ENCODE measurements at regions not wholly inside any gene's neighbourhood (a gene's known extent, or its start where the extent isn't known, plus 50 kb on each side); places are given as distances from the start of the nearest gene placed in this dataset.
"Not testable (repeated sequence)": the region's sequence is repeated elsewhere in the genome, so short reads cannot be mapped to it uniquely, and the experiment has no call there.

DNA sequence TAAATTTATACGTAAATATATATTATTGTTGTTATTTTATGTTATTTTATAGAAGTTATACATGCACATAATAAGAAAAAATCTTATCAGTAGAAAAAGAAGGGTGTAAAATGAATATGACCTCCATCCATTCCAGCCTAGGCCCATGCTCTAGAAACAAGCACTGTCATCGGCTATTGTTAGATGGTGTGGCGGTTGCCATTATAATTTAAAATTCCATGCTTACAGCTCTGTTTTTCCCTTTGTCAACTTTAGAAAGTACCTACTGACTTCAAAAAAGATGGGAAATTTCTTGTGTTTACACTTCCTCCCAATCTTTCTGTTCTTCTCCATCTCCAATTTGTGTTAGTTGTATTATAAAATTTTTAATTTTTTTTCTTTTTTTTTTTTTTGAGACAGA lies 61.9 kb upstream of the RDX start:
- H3K36me3 ChIP-seq (ENCODE audit: control insufficient read depth in 4 of 4, insufficient read depth in 3 of 4, low read depth in 1 of 4, low read length in 3 of 4): no peaks in the 10 kb centered on the region
- H3K27me3 ChIP-seq (ENCODE audit: control insufficient read depth in 4 of 4, insufficient read depth in 4 of 4, low read length in 3 of 4): no peaks in the 10 kb centered on the region
- H3K4me1 ChIP-seq (ENCODE audit: control insufficient read depth in 4 of 4, insufficient read depth in 4 of 4, low read length in 3 of 4): peaks cover 6 to 26% (median 19%) of the 10 kb centered on the region in 4 donors
- TF ChIP-seq GABPA (IDR thresholded peaks at IDR 0.05 in 1 of 2, conservative IDR thresholded peaks at IDR 0.05 in 1 of 2) (no peak), JUND (IDR thresholded peaks at IDR 0.05) (no peak), RXRA (IDR thresholded peaks at IDR 0.05) (no peak), CTCF (IDR thresholded peaks at IDR 0.05; ENCODE audit: low read depth, low read length, missing input control) (no peak), SP1 (IDR thresholded peaks at IDR 0.05) (no peak), HNF4A (conservative IDR thresholded peaks at IDR 0.05) (no peak), HNF4G (IDR thresholded peaks at IDR 0.05) (no peak), FOXA1 (IDR thresholded peaks at IDR 0.05) (no peak), YY1 (IDR thresholded peaks at IDR 0.05) (no peak), FOXA2 (IDR thresholded peaks at IDR 0.05) (no peak), NR2F2 (IDR thresholded peaks at IDR 0.05) (no peak), RAD21 (IDR thresholded peaks at IDR 0.05) (no peak), EGR1 (IDR thresholded peaks at IDR 0.05; ENCODE audit: low read depth in 2 of 2) (no peak), ATF3 (IDR thresholded peaks at IDR 0.05) (no peak)
- TF ChIP-seq, protein P1, sequence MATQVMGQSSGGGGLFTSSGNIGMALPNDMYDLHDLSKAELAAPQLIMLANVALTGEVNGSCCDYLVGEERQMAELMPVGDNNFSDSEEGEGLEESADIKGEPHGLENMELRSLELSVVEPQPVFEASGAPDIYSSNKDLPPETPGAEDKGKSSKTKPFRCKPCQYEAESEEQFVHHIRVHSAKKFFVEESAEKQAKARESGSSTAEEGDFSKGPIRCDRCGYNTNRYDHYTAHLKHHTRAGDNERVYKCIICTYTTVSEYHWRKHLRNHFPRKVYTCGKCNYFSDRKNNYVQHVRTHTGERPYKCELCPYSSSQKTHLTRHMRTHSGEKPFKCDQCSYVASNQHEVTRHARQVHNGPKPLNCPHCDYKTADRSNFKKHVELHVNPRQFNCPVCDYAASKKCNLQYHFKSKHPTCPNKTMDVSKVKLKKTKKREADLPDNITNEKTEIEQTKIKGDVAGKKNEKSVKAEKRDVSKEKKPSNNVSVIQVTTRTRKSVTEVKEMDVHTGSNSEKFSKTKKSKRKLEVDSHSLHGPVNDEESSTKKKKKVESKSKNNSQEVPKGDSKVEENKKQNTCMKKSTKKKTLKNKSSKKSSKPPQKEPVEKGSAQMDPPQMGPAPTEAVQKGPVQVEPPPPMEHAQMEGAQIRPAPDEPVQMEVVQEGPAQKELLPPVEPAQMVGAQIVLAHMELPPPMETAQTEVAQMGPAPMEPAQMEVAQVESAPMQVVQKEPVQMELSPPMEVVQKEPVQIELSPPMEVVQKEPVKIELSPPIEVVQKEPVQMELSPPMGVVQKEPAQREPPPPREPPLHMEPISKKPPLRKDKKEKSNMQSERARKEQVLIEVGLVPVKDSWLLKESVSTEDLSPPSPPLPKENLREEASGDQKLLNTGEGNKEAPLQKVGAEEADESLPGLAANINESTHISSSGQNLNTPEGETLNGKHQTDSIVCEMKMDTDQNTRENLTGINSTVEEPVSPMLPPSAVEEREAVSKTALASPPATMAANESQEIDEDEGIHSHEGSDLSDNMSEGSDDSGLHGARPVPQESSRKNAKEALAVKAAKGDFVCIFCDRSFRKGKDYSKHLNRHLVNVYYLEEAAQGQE (IDR thresholded peaks at IDR 0.05): no peak
- TF ChIP-seq, protein P2, sequence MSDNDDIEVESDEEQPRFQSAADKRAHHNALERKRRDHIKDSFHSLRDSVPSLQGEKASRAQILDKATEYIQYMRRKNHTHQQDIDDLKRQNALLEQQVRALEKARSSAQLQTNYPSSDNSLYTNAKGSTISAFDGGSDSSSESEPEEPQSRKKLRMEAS (IDR thresholded peaks at IDR 0.05): no peak
- TF ChIP-seq, protein P3, sequence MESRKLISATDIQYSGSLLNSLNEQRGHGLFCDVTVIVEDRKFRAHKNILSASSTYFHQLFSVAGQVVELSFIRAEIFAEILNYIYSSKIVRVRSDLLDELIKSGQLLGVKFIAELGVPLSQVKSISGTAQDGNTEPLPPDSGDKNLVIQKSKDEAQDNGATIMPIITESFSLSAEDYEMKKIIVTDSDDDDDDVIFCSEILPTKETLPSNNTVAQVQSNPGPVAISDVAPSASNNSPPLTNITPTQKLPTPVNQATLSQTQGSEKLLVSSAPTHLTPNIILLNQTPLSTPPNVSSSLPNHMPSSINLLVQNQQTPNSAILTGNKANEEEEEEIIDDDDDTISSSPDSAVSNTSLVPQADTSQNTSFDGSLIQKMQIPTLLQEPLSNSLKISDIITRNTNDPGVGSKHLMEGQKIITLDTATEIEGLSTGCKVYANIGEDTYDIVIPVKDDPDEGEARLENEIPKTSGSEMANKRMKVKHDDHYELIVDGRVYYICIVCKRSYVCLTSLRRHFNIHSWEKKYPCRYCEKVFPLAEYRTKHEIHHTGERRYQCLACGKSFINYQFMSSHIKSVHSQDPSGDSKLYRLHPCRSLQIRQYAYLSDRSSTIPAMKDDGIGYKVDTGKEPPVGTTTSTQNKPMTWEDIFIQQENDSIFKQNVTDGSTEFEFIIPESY (IDR thresholded peaks at IDR 0.05): no peak
- H3K9ac ChIP-seq (ENCODE audit: low read depth in 1 of 2, low read length in 2 of 2): no peak overlapping the region
- H3K27ac ChIP-seq (ENCODE audit: low read depth in 1 of 2, low read length in 2 of 2): no peak overlapping the region
- no peak for DNase-seq (ENCODE audit: low spot score)
- WGBS: 99% methylated on average over 3 of the region's 3 CpGs
- H3K4me3 ChIP-seq (ENCODE audit: low read depth in 1 of 3, low read length in 3 of 3): no peak overlapping the region
- H3K9me3 ChIP-seq (ENCODE audit: control insufficient read depth in 4 of 4, low read length in 3 of 4): no peaks in the 10 kb centered on the region

DNA sequence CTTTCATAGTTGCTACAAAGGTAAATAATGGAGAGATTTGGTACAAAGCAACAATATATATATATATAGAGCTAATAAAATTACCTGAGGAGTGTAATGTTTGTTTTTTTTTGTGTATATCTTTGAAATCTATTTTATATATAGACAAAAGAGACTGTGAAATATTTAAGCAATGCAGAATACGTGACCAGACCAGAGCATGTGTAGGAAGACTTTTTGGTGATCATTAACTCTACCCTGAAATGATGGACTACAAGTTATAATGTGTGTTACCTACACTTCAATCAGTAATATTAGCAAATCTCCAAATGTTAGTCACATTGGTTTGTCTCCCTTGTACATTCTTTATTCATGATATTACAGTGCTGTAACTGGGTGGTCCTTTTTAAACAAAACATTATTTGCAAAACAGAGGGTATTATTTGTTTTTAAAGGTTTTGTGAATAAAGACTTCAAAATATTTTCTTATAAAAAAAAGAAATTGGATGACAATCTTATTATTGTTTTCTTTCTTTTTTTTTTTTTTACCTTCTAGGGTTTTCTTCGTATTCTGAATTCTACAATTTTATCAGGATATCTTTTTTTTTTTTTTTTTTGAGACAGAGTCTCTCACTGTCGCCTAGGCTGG lies 64.5 kb upstream of the RDX start:
- H3K4me3 ChIP-seq (ENCODE audit: low read depth in 1 of 3, low read length in 3 of 3); H3K27ac ChIP-seq (ENCODE audit: low read depth in 1 of 2, low read length in 2 of 2); H3K9me3 ChIP-seq (ENCODE audit: control insufficient read depth in 4 of 4, low read length in 3 of 4); H3K36me3 ChIP-seq (ENCODE audit: control insufficient read depth in 4 of 4, insufficient read depth in 3 of 4, low read depth in 1 of 4, low read length in 3 of 4); H3K27me3 ChIP-seq (ENCODE audit: control insufficient read depth in 4 of 4, insufficient read depth in 4 of 4, low read length in 3 of 4); DNase-seq (ENCODE audit: low spot score); H3K9ac ChIP-seq (ENCODE audit: low read depth in 1 of 2, low read length in 2 of 2): not testable (repeated sequence)
- 92% methylated on average over 3 of the region's 3 CpGs for WGBS
- peaks cover 4 to 21% (median 13%) of the 10 kb centered on the region in 4 donors for H3K4me1 ChIP-seq (ENCODE audit: control insufficient read depth in 4 of 4, insufficient read depth in 4 of 4, low read length in 3 of 4)
